ENCODE measurements at regions not wholly inside any gene's neighbourhood (a gene's known extent, or its start where the extent isn't known, plus 50 kb on each side); places are given as distances from the start of the nearest gene placed in this dataset.
"Not testable (repeated sequence)": the region's sequence is repeated elsewhere in the genome, so short reads cannot be mapped to it uniquely, and the experiment has no call there.

DNA sequence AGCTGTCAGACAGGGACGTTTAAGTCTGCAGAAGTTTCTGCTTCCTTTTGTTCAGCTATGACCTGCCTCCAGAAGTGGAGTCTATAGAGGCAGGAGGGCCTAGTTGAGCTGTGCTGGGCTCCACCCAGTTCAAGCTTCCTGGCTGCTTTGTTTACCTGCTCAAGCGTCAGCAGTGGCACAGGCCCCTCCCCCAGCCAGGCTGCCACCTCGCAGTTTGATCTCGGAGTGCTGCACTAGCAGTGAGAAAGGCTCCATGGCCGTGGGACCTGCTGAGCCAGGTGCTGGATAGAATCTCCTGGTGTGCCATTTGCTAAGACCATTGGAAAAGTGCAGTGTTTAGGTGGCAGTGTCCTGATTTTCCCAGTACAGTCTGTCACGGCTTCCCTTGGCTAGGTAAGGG is 887.6 kb upstream of the ADGRL4 start:
- TF ChIP-seq, protein P1, sequence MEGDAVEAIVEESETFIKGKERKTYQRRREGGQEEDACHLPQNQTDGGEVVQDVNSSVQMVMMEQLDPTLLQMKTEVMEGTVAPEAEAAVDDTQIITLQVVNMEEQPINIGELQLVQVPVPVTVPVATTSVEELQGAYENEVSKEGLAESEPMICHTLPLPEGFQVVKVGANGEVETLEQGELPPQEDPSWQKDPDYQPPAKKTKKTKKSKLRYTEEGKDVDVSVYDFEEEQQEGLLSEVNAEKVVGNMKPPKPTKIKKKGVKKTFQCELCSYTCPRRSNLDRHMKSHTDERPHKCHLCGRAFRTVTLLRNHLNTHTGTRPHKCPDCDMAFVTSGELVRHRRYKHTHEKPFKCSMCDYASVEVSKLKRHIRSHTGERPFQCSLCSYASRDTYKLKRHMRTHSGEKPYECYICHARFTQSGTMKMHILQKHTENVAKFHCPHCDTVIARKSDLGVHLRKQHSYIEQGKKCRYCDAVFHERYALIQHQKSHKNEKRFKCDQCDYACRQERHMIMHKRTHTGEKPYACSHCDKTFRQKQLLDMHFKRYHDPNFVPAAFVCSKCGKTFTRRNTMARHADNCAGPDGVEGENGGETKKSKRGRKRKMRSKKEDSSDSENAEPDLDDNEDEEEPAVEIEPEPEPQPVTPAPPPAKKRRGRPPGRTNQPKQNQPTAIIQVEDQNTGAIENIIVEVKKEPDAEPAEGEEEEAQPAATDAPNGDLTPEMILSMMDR (IDR thresholded peaks at IDR 0.05): not testable (repeated sequence)
- TF ChIP-seq POLR2A (IDR thresholded peaks at IDR 0.05): not testable (repeated sequence)
